22Rv1 (cell line): ENCODE measurements at regions not wholly inside any gene's neighbourhood (a gene's known extent, or its start where the extent isn't known, plus 50 kb on each side); places are given as distances from the start of the nearest gene placed in this dataset.

Source experiments
- H3K27ac ChIP-seq: fragments of 450-650 bp; 2 replicates; pipeline ENCODE4 v1.5.1; 2017
- CTCF ChIP-seq: fragments of 450-650 bp; IDR thresholded peaks from 2 replicates; pipeline ENCODE4 v1.5.1; 2017; ENCODE audit warnings: mild to moderate bottlenecking
- ZFX ChIP-seq: fragments of 450-650 bp; IDR thresholded peaks from 2 replicates; pipeline ENCODE4 v1.6.1; 2017; ENCODE audit warnings: antibody characterized with exemption, borderline replicate concordance

- TF ChIP-seq ZFX (no peak), CTCF (no peak)
These were observed 352.2 kb upstream of the SUCLG2 start for GRCh38 chr3:68006646-68007045.

GRCh38 chr3:68004091-68004490 is 349.7 kb upstream of the SUCLG2 start:
- H3K27ac ChIP-seq = no peak overlapping the region
- TF ChIP-seq CTCF = no peak
- TF ChIP-seq ZFX = no peak

More at GRCh38 chr3:68006646-68007045, 352.2 kb upstream of the SUCLG2 start:
- no peak overlapping the region for H3K27ac ChIP-seq

GRCh38 chr3:67998281-67998680 is 343.9 kb upstream of the SUCLG2 start:
- no peak overlapping the region for H3K27ac ChIP-seq
- TF ChIP-seq ZFX (no peak), CTCF (no peak)

- no peak for TF ChIP-seq CTCF
- TF ChIP-seq ZFX = no peak
These were observed 340.8 kb upstream of the SUCLG2 start for GRCh38 chr3:67995206-67995605.

GRCh38 chr3:67986706-67987105 is 332.3 kb upstream of the SUCLG2 start:
- H3K27ac ChIP-seq = no peak overlapping the region
- no peak for TF ChIP-seq ZFX
- TF ChIP-seq CTCF = no peak

More at GRCh38 chr3:67995206-67995605, 340.8 kb upstream of the SUCLG2 start:
- H3K27ac ChIP-seq = no peak overlapping the region

- no peak for TF ChIP-seq ZFX
- H3K27ac ChIP-seq = no peak overlapping the region
These were observed 328.8 kb upstream of the SUCLG2 start for GRCh38 chr3:67983166-67983565.

GRCh38 chr3:67981077-67981476 is 326.7 kb upstream of the SUCLG2 start:
- no peak overlapping the region for H3K27ac ChIP-seq
- TF ChIP-seq ZFX (no peak), CTCF (no peak)

GRCh38 chr3:67979342-67979741 is 324.9 kb upstream of the SUCLG2 start:
- no peak for TF ChIP-seq ZFX
- no peak for TF ChIP-seq CTCF

More at GRCh38 chr3:67979342-67979741, 324.9 kb upstream of the SUCLG2 start:
- no peak overlapping the region for H3K27ac ChIP-seq
